Mesodermal cell (in vitro differentiated cells): ENCODE measurements at regions not wholly inside any gene's neighbourhood (a gene's known extent, or its start where the extent isn't known, plus 50 kb on each side); places are given as distances from the start of the nearest gene placed in this dataset.

Experiments
- H3K27ac ChIP-seq: 2 replicates; pipeline ENCODE4 v1.7.0; 2013; ENCODE audit warnings: mild to moderate bottlenecking, low read depth, low read length, moderate library complexity; ENCODE audit not compliant: severe bottlenecking
- H3K36me3 ChIP-seq: 2 replicates; pipeline ENCODE4 v1.7.1; 2013; ENCODE audit warnings: mild to moderate bottlenecking, low read length, moderate library complexity; ENCODE audit not compliant: control insufficient read depth, insufficient read depth
- H3K4me1 ChIP-seq: one replicate; pipeline ENCODE4 v1.7.1; 2013; ENCODE audit warnings: mild to moderate bottlenecking, low read length; ENCODE audit not compliant: insufficient read depth, control insufficient read depth, poor library complexity, severe bottlenecking
- H3K4me3 ChIP-seq: 2 replicates; pipeline ENCODE4 v1.7.0; 2013; ENCODE audit warnings: low read length, control low read depth, mild to moderate bottlenecking; ENCODE audit not compliant: insufficient read depth, poor library complexity, severe bottlenecking; ENCODE audit errors: extremely low read depth
- H3K9me3 ChIP-seq: 2 replicates; pipeline ENCODE4 v1.7.1; 2013; ENCODE audit warnings: mild to moderate bottlenecking, low read length, moderate library complexity; ENCODE audit not compliant: control insufficient read depth
- WGBS, 2 experiments: methylation state at CpG; one replicate each; pipeline ENCODE4 v1.1.5; 2013; ENCODE audit warnings: missing lambda C conversion rate in 2 of 2; ENCODE audit not compliant: insufficient coverage in 2 of 2; 5-methylcytosine and 5-hydroxymethylcytosine counted together

DNA sequence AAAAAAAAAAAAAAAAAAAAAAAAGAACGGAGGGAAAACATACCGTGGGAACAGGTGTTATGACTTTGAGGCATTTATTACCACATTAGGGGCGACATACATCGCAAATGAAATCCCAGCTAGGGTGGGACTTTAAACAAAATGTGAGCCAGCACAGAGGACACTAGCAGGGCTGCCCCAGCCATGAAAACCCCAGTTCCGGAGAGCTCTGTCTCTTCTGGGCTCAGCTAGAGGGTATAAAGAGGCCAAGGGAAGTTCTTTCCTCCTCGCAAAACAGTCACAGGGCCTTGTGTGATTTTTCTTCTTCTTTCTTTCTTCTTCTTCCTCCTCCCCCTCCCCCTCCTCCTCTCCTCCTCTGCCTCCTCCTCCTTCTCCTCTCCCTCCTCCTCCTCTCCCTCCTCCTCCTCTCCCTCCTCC is 59.9 kb upstream of the ECHDC3 start:
- Histone ChIP-seq H3K27ac (no peak overlapping the region), H3K4me1 (peaks cover 36% of the 10 kb centered on the region), H3K9me3 (no peaks in the 10 kb centered on the region), H3K4me3 (no peak overlapping the region), H3K36me3 (no peaks in the 10 kb centered on the region)
- WGBS, 2 experiments, result 93 to 94% methylated on average over 4 to 5 of the region's 6 CpGs

GRCh38 chr10:11680496-11680895 is 61.7 kb upstream of the ECHDC3 start:
- H3K36me3 ChIP-seq, result no peaks in the 10 kb centered on the region
- H3K9me3 ChIP-seq, result no peaks in the 10 kb centered on the region
- WGBS, 2 experiments, result 95 to 97% methylated on average over 3 to 5 of the region's 6 CpGs

GRCh38 chr10:11679946-11680345 is 62.2 kb upstream of the ECHDC3 start:
- no peak overlapping the region for H3K4me3 ChIP-seq
- peaks cover 22% of the 10 kb centered on the region for H3K4me1 ChIP-seq
- 70 to 92% methylated on average over 2 to 3 of the region's 3 CpGs for WGBS, 2 experiments
- H3K27ac ChIP-seq, result no peak overlapping the region
- H3K36me3 ChIP-seq, result no peaks in the 10 kb centered on the region
- H3K9me3 ChIP-seq, result no peaks in the 10 kb centered on the region

More at GRCh38 chr10:11680496-11680895, 61.7 kb upstream of the ECHDC3 start:
- no peak overlapping the region for H3K27ac ChIP-seq
- no peak overlapping the region for H3K4me3 ChIP-seq
- H3K4me1 ChIP-seq, result peaks cover 27% of the 10 kb centered on the region

GRCh38 chr10:11678074-11678793 is 63.9 kb upstream of the ECHDC3 start:
- peaks cover 5% of the 10 kb centered on the region for H3K4me1 ChIP-seq
- no peaks in the 10 kb centered on the region for H3K9me3 ChIP-seq
- 87 to 97% methylated on average over 4 to 5 of the region's 17 CpGs for WGBS, 2 experiments
- H3K36me3 ChIP-seq, result no peaks in the 10 kb centered on the region
- H3K27ac ChIP-seq, result no peak overlapping the region
- H3K4me3 ChIP-seq, result no peak overlapping the region

- 97 to 99% methylated on average over 8 of the region's 12 CpGs for WGBS, 2 experiments
Measured at GRCh38 chr10:11677480-11677879, 64.7 kb upstream of the ECHDC3 start.

GRCh38 chr10:11673346-11674280 is 62.2 kb upstream of the USP6NL start:
- Histone ChIP-seq H3K36me3 (no peaks in the 10 kb centered on the region), H3K9me3 (no peaks in the 10 kb centered on the region), H3K4me1 (no peaks in the 10 kb centered on the region), H3K27ac (no peak overlapping the region), H3K4me3 (no peak overlapping the region)
- 89 to 91% methylated on average over 6 to 7 of the region's 12 CpGs for WGBS, 2 experiments

More at GRCh38 chr10:11677480-11677879, 64.7 kb upstream of the ECHDC3 start:
- no peaks in the 10 kb centered on the region for H3K9me3 ChIP-seq
- H3K4me3 ChIP-seq, result no peak overlapping the region
- no peak overlapping the region for H3K27ac ChIP-seq
- H3K36me3 ChIP-seq, result no peaks in the 10 kb centered on the region
- no peaks in the 10 kb centered on the region for H3K4me1 ChIP-seq

DNA sequence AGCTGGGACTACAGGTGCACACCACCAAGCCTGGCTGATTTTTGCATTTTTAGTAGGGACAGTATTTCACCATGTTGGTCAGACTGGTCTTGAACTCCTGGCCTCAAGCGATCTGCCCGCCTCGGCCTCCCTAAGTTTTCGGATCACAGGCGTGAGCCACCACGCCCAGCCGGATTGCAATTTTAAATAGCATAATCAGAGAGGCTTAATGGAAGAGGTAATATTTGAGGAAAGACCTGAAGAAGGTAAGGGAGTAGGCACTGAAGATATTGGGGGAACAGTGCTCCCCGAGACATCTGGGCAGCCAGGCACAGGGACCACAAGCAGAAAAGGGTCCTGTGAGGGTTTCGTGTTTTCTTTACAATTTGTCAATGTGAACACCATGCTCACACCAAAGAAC is 61.4 kb upstream of the USP6NL start:
- WGBS, 2 experiments, result 98 to 99% methylated on average over 8 of the region's 9 CpGs
- no peaks in the 10 kb centered on the region for H3K9me3 ChIP-seq
- no peak overlapping the region for H3K27ac ChIP-seq
- H3K36me3 ChIP-seq, result no peaks in the 10 kb centered on the region
- H3K4me1 ChIP-seq, result no peaks in the 10 kb centered on the region
- no peak overlapping the region for H3K4me3 ChIP-seq

- H3K4me1 ChIP-seq, result no peaks in the 10 kb centered on the region
- 74 to 78% methylated on average over 9 to 10 of the region's 10 CpGs for WGBS, 2 experiments
- H3K27ac ChIP-seq, result no peak overlapping the region
- H3K9me3 ChIP-seq, result peaks cover 7% of the 10 kb centered on the region
- H3K4me3 ChIP-seq, result no peak overlapping the region
- no peaks in the 10 kb centered on the region for H3K36me3 ChIP-seq
Measured at GRCh38 chr10:11670381-11670780, 58.9 kb upstream of the USP6NL start.

GRCh38 chr10:11668847-11669610 is 57.6 kb upstream of the USP6NL start:
- peaks cover 7% of the 10 kb centered on the region for H3K9me3 ChIP-seq
- H3K4me3 ChIP-seq, result no peak overlapping the region
- peak overlapping the region; percentile 30 for H3K27ac ChIP-seq
- WGBS, 2 experiments, result 95 to 96% methylated on average over 4 to 7 of the region's 9 CpGs
- no peaks in the 10 kb centered on the region for H3K36me3 ChIP-seq
- H3K4me1 ChIP-seq, result no peaks in the 10 kb centered on the region

DNA sequence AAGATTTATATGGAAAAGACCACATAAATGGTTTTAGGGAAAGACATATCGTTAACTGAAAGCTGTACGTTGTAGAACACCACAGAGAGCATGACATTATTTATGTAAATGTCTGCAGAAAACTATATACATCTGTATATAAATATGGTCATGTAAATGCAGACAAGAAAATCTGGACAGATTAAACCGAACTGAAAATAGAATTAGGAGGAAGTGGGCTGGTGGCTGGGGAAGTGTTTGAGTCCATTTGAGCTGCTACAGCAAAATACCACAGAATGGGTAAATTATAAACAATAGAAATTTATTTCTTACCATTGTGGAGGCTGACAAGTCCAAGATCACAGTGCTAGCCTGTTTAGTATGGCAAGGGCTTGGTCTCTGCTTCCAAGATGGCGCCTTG is 56.3 kb upstream of the USP6NL start:
- 86% methylated on average over 1 of the region's 4 CpGs; no CpG with 5 or more reads in 1 of the 2 experiments for WGBS, 2 experiments
- Histone ChIP-seq H3K27ac (no peak overlapping the region), H3K4me3 (no peak overlapping the region), H3K9me3 (peaks cover 7% of the 10 kb centered on the region), H3K4me1 (no peaks in the 10 kb centered on the region), H3K36me3 (no peaks in the 10 kb centered on the region)
